Endothelial cell of umbilical vein (primary cell): ENCODE measurements at regions not wholly inside any gene's neighbourhood (a gene's known extent, or its start where the extent isn't known, plus 50 kb on each side); places are given as distances from the start of the nearest gene placed in this dataset.

Source experiments
- BruUV-seq: library from RNA; stranded (reverse); fragments of 400-500 nt; replicated peaks from 2 replicates; lab custom pipeline; 2021; lab: Mats Ljungman, UMichigan
- CTCF ChIA-PET: fragments of 300-600, 350-600 bp; sonication (Branson Sonifier 250); formaldehyde crosslinking; loops from one replicate; lab custom pipeline; 2021; ENCODE audit warnings: antibody characterized with exemption, inconsistent platforms; lab: Charles Lee
- POLR2A ChIA-PET: fragments of 300-600, 350-600 bp; sonication (Branson Sonifier 250); formaldehyde crosslinking; loops from one replicate; lab custom pipeline; 2021; ENCODE audit warnings: antibody characterized with exemption, inconsistent platforms; lab: Charles Lee
- DNase-seq: peaks from one replicate; pipeline ENCODE4 v3.0.0-alpha.2; 2011; ENCODE audit warnings: low read depth, low spot score
- FAIRE-seq: peaks from 2 replicates; lab custom pipeline; 2011; peaks lifted over from hg19 to GRCh38; lab: Jason Lieb, UNC
- H2AFZ ChIP-seq: 2 replicates; pipeline ENCODE4 v1.6.0; 2012; ENCODE audit warnings: low read depth, low read length, control low read depth, inconsistent platforms
- H3K27ac ChIP-seq: 2 replicates; pipeline ENCODE4 v1.5.1; 2011; ENCODE audit warnings: low read depth, mild to moderate bottlenecking, control low read depth, low read length, moderate library complexity; ENCODE audit not compliant: insufficient read depth
- H3K27me3 ChIP-seq, 2 experiments: 2 replicates each; pipeline versions ENCODE4 v1.6.0 to v1.6.1; 2011; ENCODE audit warnings: low read length in 2 of 2, mixed read lengths in 1 of 2; ENCODE audit not compliant: control insufficient read depth in 2 of 2, insufficient read depth in 2 of 2
- H3K36me3 ChIP-seq, 2 experiments: 2 replicates in 1 of 2; 3 replicates in 1 of 2; pipeline ENCODE4 v1.5.1; 2011; ENCODE audit warnings: low read length in 2 of 2, mild to moderate bottlenecking in 1 of 2, moderate library complexity in 1 of 2; ENCODE audit not compliant: control insufficient read depth in 2 of 2, insufficient read depth in 2 of 2; ENCODE audit errors: extremely low read depth in 1 of 2
- H3K4me1 ChIP-seq: 3 replicates; pipeline ENCODE4 v1.5.1; 2011; ENCODE audit warnings: mild to moderate bottlenecking, low read length; ENCODE audit not compliant: control insufficient read depth, insufficient read depth; ENCODE audit errors: extremely low read depth
- H3K4me2 ChIP-seq: 2 replicates; pipeline ENCODE4 v1.6.1; 2011; ENCODE audit warnings: low read length, control low read depth, mixed read lengths; ENCODE audit not compliant: insufficient read depth
- H3K4me3 ChIP-seq, 3 experiments: fragments of 200-600 bp in 1 of 3; sonication (generic), shearing (Covaris generic) in 1 of 3; replicated peaks in 1 of 3; 2 replicates each; pipeline ENCODE4 v1.5.1; 2011 to 2016; ENCODE audit warnings: control low read depth in 3 of 3, low read length in 3 of 3, mild to moderate bottlenecking in 2 of 3, inconsistent platforms in 1 of 3, low read depth in 1 of 3, moderate library complexity in 1 of 3; ENCODE audit not compliant: insufficient read depth in 1 of 3
- H3K79me2 ChIP-seq: 2 replicates; pipeline ENCODE4 v1.6.0; 2012; ENCODE audit warnings: low read length, inconsistent platforms; ENCODE audit not compliant: control insufficient read depth, insufficient read depth
- H3K9ac ChIP-seq: replicated peaks from 2 replicates; pipeline ENCODE3; 2011; ENCODE audit warnings: low read length, control low read depth; ENCODE audit not compliant: insufficient read depth; ENCODE audit errors: extremely low read depth
- H3K9me1 ChIP-seq: replicated peaks from 3 replicates; pipeline ENCODE4 v1.6.0; 2011; ENCODE audit warnings: mild to moderate bottlenecking, low read length; ENCODE audit not compliant: control insufficient read depth, insufficient read depth; ENCODE audit errors: extremely low read depth
- H3K9me3 ChIP-seq: replicated peaks from 2 replicates; pipeline ENCODE4 v1.5.1; 2012; ENCODE audit warnings: low read length, inconsistent platforms; ENCODE audit not compliant: control insufficient read depth, insufficient read depth
- H4K20me1 ChIP-seq: replicated peaks from 2 replicates; pipeline ENCODE3; 2011; ENCODE audit warnings: mild to moderate bottlenecking, low read length; ENCODE audit not compliant: control insufficient read depth, insufficient read depth; ENCODE audit errors: extremely low read depth
- EZH2 ChIP-seq: IDR thresholded peaks from 2 replicates; pipeline ENCODE4 v1.6.1; 2012; ENCODE audit warnings: borderline replicate concordance, low read depth, mild to moderate bottlenecking, moderate library complexity, low read length, inconsistent platforms; ENCODE audit not compliant: severe bottlenecking
- FOS ChIP-seq: IDR thresholded peaks from 2 replicates; pipeline ENCODE4 v1.6.1; 2011; ENCODE audit warnings: mild to moderate bottlenecking, low read length, moderate library complexity, borderline replicate concordance; ENCODE audit not compliant: insufficient read depth
- GATA2 ChIP-seq: IDR thresholded peaks from 2 replicates; pipeline ENCODE4 v1.7.0; 2011; ENCODE audit warnings: low read depth, mild to moderate bottlenecking, moderate library complexity, mixed read lengths, low read length; ENCODE audit not compliant: insufficient read length, insufficient read depth
- JUN ChIP-seq: IDR thresholded peaks from 2 replicates; pipeline ENCODE4 v1.6.1; 2011; ENCODE audit warnings: borderline replicate concordance, low read depth; ENCODE audit not compliant: insufficient read length, insufficient read depth
- MYC ChIP-seq: IDR thresholded peaks from one replicate; pipeline ENCODE4 v1.6.1; 2011; ENCODE audit warnings: mild to moderate bottlenecking, low read depth, low read length
- POLR2A ChIP-seq: IDR thresholded peaks from 2 replicates; pipeline ENCODE4 v1.6.1; 2012; ENCODE audit warnings: low read depth, mild to moderate bottlenecking, control low read depth, low read length
- POLR2AphosphoS5 ChIP-seq: IDR thresholded peaks from 2 replicates; pipeline ENCODE4 v1.6.1; 2012; ENCODE audit warnings: low read depth, mild to moderate bottlenecking, control low read depth, low read length, moderate library complexity; ENCODE audit not compliant: insufficient read depth
- dilution Hi-C: fragments of 300-500 bp; cut with MboI; formaldehyde crosslinking; loops from one replicate; pipeline ENCODE4 v1.15.0; 2019; ENCODE audit warnings: low sequenced_read_pairs; ENCODE audit not compliant: extremely low pct_ligation_motif_present
- intact Hi-C: fragments of 100-400 bp; cut with micrococcal nuclease; formaldehyde crosslinking; loops from one replicate; pipeline ENCODE4 v1.10.0; 2022
- TF ChIP-seq, protein P1 (sequence below), 2 donors: IDR thresholded peaks; 1 replicate in 1 of 2; 2 replicates in 1 of 2; pipeline ENCODE4 v1.5.1; 2011; ENCODE audit warnings: low read length in 2 of 2, mild to moderate bottlenecking in 2 of 2, moderate library complexity in 2 of 2, control low read depth in 1 of 2, inconsistent platforms in 1 of 2, low read depth in 1 of 2; ENCODE audit not compliant: insufficient read depth in 1 of 2; ENCODE audit errors: extremely low read depth in 1 of 2
- TF ChIP-seq, protein P2 (sequence below): IDR thresholded peaks from 2 replicates; pipeline ENCODE4 v1.6.1; 2011; ENCODE audit not compliant: insufficient read depth, insufficient read length

DNA sequence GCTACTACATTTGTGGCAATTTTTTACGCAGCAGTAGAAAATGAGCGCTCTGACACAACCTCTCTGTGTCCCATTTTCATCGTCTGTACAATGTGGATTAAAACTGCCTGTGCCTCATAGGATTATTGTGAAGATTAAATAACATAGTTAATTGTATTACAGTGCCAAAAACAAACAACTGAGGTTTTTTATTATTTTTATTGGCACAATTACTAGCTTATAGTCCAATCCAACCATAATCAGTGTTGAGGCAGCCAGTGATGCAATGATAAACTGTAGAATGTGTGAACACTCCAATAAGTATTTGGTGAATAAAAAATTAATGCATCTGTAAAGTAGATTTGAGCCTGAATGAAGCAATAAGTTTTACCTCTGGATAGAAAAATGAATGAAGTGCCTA lies 588.3 kb downstream of the DNAH5 start:
- DNase-seq (no peak), FAIRE-seq (no peak)
- no peak overlapping the region for H3K4me2 ChIP-seq
- no peak overlapping the region for H2AFZ ChIP-seq
- BruUV-seq = no TSS peak
- intact Hi-C loops = no loop called here
- no peaks in the 10 kb centered on the region for H3K4me1 ChIP-seq
- H3K79me2 ChIP-seq = no peaks in the 10 kb centered on the region
- H3K4me3 ChIP-seq = no peak overlapping the region
- dilution Hi-C loops = no loop called here
- H3K9ac ChIP-seq = no peak overlapping the region
- TF ChIP-seq, protein P1, sequence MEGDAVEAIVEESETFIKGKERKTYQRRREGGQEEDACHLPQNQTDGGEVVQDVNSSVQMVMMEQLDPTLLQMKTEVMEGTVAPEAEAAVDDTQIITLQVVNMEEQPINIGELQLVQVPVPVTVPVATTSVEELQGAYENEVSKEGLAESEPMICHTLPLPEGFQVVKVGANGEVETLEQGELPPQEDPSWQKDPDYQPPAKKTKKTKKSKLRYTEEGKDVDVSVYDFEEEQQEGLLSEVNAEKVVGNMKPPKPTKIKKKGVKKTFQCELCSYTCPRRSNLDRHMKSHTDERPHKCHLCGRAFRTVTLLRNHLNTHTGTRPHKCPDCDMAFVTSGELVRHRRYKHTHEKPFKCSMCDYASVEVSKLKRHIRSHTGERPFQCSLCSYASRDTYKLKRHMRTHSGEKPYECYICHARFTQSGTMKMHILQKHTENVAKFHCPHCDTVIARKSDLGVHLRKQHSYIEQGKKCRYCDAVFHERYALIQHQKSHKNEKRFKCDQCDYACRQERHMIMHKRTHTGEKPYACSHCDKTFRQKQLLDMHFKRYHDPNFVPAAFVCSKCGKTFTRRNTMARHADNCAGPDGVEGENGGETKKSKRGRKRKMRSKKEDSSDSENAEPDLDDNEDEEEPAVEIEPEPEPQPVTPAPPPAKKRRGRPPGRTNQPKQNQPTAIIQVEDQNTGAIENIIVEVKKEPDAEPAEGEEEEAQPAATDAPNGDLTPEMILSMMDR (IDR thresholded peaks at IDR 0.05; ENCODE audit: extremely low read depth in 1 of 2, insufficient read depth in 1 of 2, low read depth in 1 of 2, low read length in 2 of 2) = no peak
- TF ChIP-seq POLR2A (no peak), EZH2 (no peak), POLR2AphosphoS5 (no peak), FOS (no peak)
- no peaks in the 10 kb centered on the region for H3K9me1 ChIP-seq
- no peak overlapping the region for H3K27ac ChIP-seq
- no peaks in the 10 kb centered on the region for H3K9me3 ChIP-seq
- H3K36me3 ChIP-seq = no peaks in the 10 kb centered on the region
- CTCF ChIA-PET = no interaction called here
- H4K20me1 ChIP-seq = no peaks in the 10 kb centered on the region
- H3K27me3 ChIP-seq = no peaks in the 10 kb centered on the region
- POLR2A ChIA-PET = no interaction called here

DNA sequence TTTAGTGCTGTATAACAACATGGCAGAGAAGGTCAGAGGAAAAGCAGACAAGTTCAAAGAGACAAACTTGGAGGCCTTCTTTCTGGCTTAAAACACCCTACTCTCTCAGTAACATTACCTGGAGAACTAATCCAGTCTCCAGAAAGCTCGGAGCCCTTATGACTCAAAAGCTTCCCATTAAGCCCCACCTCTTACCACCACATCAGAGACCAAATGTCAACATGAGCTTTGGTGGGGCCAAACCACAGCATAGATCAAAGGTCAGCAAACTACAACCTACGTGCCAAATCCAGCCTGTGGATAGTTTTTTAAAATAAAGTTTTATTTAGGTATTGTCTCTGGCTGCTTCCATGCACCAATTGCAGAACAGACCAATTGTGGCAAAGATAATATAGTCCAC lies 589.9 kb downstream of the DNAH5 start:
- dilution Hi-C loops = no loop called here
- Histone ChIP-seq H3K9me1 (no peaks in the 10 kb centered on the region), H3K4me1 (no peaks in the 10 kb centered on the region), H4K20me1 (no peaks in the 10 kb centered on the region), H3K79me2 (no peaks in the 10 kb centered on the region), H3K27ac (no peak overlapping the region), H2AFZ (no peak overlapping the region), H3K9me3 (no peaks in the 10 kb centered on the region), H3K27me3 (no peaks in the 10 kb centered on the region), H3K4me3 (no peak overlapping the region), H3K36me3 (no peaks in the 10 kb centered on the region), H3K4me2 (no peak overlapping the region), H3K9ac (no peak overlapping the region)
- no TSS peak for BruUV-seq
- no peak for FAIRE-seq
- TF ChIP-seq EZH2 (no peak), JUN (no peak), FOS (no peak), MYC (no peak), POLR2AphosphoS5 (no peak), GATA2 (no peak), POLR2A (no peak)
- TF ChIP-seq, protein P2, sequence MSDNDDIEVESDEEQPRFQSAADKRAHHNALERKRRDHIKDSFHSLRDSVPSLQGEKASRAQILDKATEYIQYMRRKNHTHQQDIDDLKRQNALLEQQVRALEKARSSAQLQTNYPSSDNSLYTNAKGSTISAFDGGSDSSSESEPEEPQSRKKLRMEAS = no peak
- TF ChIP-seq, protein P1 (IDR thresholded peaks at IDR 0.05; ENCODE audit: extremely low read depth in 1 of 2, insufficient read depth in 1 of 2, low read depth in 1 of 2, low read length in 2 of 2) = no peak
- ChIA-PET CTCF (no interaction called here), POLR2A (no interaction called here)
- intact Hi-C loops = no loop called here
- DNase-seq = no peak
